ENCODE measurements at regions not wholly inside any gene's neighbourhood (a gene's known extent, or its start where the extent isn't known, plus 50 kb on each side); places are given as distances from the start of the nearest gene placed in this dataset.

DNA sequence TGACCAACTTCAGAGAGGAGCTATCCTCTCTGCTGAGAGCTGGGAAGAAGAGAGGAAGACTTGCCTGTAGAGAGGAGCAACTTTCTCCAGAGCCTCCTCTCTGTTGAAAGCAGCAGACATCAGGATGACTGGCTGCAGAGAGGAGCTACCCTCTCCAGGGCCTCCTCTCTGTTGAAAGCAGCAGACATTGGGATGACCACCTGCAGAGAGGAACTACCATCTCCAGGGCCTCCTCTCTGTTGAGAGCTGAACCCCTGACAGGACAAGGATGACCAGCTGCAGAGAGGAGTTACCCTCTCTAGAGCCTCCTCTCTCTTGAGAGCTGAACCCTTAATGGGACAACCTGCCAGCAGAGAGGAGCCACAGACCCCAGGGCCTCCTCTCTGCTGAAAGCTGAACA, 83.0 kb upstream of the GJB5 start:
- TF ChIP-seq, protein P1, sequence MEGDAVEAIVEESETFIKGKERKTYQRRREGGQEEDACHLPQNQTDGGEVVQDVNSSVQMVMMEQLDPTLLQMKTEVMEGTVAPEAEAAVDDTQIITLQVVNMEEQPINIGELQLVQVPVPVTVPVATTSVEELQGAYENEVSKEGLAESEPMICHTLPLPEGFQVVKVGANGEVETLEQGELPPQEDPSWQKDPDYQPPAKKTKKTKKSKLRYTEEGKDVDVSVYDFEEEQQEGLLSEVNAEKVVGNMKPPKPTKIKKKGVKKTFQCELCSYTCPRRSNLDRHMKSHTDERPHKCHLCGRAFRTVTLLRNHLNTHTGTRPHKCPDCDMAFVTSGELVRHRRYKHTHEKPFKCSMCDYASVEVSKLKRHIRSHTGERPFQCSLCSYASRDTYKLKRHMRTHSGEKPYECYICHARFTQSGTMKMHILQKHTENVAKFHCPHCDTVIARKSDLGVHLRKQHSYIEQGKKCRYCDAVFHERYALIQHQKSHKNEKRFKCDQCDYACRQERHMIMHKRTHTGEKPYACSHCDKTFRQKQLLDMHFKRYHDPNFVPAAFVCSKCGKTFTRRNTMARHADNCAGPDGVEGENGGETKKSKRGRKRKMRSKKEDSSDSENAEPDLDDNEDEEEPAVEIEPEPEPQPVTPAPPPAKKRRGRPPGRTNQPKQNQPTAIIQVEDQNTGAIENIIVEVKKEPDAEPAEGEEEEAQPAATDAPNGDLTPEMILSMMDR (tag by site-specific recombination; IDR thresholded peaks at IDR 0.05) = no peak
- TF ChIP-seq, protein P2, sequence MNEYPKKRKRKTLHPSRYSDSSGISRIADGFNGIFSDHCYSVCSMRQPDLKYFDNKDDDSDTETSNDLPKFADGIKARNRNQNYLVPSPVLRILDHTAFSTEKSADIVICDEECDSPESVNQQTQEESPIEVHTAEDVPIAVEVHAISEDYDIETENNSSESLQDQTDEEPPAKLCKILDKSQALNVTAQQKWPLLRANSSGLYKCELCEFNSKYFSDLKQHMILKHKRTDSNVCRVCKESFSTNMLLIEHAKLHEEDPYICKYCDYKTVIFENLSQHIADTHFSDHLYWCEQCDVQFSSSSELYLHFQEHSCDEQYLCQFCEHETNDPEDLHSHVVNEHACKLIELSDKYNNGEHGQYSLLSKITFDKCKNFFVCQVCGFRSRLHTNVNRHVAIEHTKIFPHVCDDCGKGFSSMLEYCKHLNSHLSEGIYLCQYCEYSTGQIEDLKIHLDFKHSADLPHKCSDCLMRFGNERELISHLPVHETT (tag by site-specific recombination; IDR thresholded peaks at IDR 0.05) = no peak
- no peak for TF ChIP-seq ZNF664 (tag by site-specific recombination; IDR thresholded peaks at IDR 0.05)
- no peak for TF ChIP-seq ZNF184 (tag by site-specific recombination; IDR thresholded peaks at IDR 0.05)
- TF ChIP-seq, protein P3, sequence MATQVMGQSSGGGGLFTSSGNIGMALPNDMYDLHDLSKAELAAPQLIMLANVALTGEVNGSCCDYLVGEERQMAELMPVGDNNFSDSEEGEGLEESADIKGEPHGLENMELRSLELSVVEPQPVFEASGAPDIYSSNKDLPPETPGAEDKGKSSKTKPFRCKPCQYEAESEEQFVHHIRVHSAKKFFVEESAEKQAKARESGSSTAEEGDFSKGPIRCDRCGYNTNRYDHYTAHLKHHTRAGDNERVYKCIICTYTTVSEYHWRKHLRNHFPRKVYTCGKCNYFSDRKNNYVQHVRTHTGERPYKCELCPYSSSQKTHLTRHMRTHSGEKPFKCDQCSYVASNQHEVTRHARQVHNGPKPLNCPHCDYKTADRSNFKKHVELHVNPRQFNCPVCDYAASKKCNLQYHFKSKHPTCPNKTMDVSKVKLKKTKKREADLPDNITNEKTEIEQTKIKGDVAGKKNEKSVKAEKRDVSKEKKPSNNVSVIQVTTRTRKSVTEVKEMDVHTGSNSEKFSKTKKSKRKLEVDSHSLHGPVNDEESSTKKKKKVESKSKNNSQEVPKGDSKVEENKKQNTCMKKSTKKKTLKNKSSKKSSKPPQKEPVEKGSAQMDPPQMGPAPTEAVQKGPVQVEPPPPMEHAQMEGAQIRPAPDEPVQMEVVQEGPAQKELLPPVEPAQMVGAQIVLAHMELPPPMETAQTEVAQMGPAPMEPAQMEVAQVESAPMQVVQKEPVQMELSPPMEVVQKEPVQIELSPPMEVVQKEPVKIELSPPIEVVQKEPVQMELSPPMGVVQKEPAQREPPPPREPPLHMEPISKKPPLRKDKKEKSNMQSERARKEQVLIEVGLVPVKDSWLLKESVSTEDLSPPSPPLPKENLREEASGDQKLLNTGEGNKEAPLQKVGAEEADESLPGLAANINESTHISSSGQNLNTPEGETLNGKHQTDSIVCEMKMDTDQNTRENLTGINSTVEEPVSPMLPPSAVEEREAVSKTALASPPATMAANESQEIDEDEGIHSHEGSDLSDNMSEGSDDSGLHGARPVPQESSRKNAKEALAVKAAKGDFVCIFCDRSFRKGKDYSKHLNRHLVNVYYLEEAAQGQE (tag by site-specific recombination; IDR thresholded peaks at IDR 0.05) = no peak
